SJCRH30 (cell line): ENCODE measurements at regions not wholly inside any gene's neighbourhood (a gene's known extent, or its start where the extent isn't known, plus 50 kb on each side); places are given as distances from the start of the nearest gene placed in this dataset.

Experiments used
- DNase-seq, 2 experiments: peaks; one replicate each; pipeline ENCODE4 v3.0.0-alpha.2; 2015 to 2020
- H3K27ac ChIP-seq: fragments of 250-450 bp; sonication (Bioruptor Pico); 2 replicates; pipeline ENCODE4 v1.5.1; 2020; ENCODE audit warnings: mild to moderate bottlenecking, moderate library complexity
- H3K27me3 ChIP-seq: fragments of 250-450 bp; sonication (Bioruptor Pico); 2 replicates; pipeline ENCODE4 v1.5.1; 2020; ENCODE audit warnings: mild to moderate bottlenecking, moderate library complexity
- H3K36me3 ChIP-seq: fragments of 250-450 bp; sonication (Bioruptor Pico); 2 replicates; pipeline ENCODE4 v1.5.1; 2020; ENCODE audit warnings: mild to moderate bottlenecking, moderate library complexity
- H3K4me1 ChIP-seq: fragments of 250-450 bp; sonication (Bioruptor Pico); 2 replicates; pipeline ENCODE4 v1.5.1; 2020; ENCODE audit warnings: mild to moderate bottlenecking, moderate library complexity
- H3K4me3 ChIP-seq: fragments of 250-450 bp; sonication (Bioruptor Pico); 2 replicates; pipeline ENCODE4 v1.5.1; 2020; ENCODE audit warnings: mild to moderate bottlenecking, moderate library complexity
- H3K9me3 ChIP-seq: fragments of 250-450 bp; sonication (Bioruptor Pico); replicated peaks from 2 replicates; pipeline ENCODE4 v1.5.1; 2020; ENCODE audit warnings: mild to moderate bottlenecking, moderate library complexity

- H3K27ac ChIP-seq, result peak overlapping the region; percentile 72
- H3K27me3 ChIP-seq, result no peaks in the 10 kb centered on the region
- H3K36me3 ChIP-seq, result no peaks in the 10 kb centered on the region
- no peak overlapping the region for H3K4me3 ChIP-seq
- peaks cover 21% of the 10 kb centered on the region for H3K4me1 ChIP-seq
- DNase-seq, result peak; percentile 49 to 59
- no peaks in the 10 kb centered on the region for H3K9me3 ChIP-seq
Observed at GRCh38 chr14:34232790-34233189, 229.2 kb downstream of the SPTSSA start.

GRCh38 chr14:34231626-34232025, 230.4 kb downstream of the SPTSSA start:
- DNase-seq, result no peak
- H3K4me3 ChIP-seq, result no peak overlapping the region
- H3K27ac ChIP-seq, result no peak overlapping the region
- H3K4me1 ChIP-seq, result peaks cover 10% of the 10 kb centered on the region
- H3K36me3 ChIP-seq, result no peaks in the 10 kb centered on the region
- no peaks in the 10 kb centered on the region for H3K27me3 ChIP-seq
- H3K9me3 ChIP-seq, result no peaks in the 10 kb centered on the region

DNA sequence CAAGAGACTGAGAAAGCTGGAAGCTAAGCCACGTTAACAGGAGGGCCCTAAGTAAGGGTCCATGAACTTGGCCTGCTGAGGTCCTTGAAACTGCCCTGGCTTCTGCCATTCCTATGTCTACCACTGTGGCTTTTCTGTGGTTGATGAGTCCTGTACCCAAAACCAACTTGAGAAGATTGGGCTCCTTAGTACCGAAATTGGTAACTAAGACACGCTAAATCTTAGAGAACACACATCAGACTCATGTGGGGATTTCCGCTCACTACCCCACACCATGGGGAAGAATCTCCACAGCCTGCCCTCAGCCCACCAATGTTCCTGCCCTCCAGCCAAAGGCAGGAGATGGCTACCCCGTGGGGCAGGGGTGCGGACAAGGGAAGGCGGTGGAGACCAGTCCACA, 232.9 kb downstream of the SPTSSA start:
- H3K36me3 ChIP-seq, result no peaks in the 10 kb centered on the region
- no peak overlapping the region for H3K4me3 ChIP-seq
- H3K27ac ChIP-seq, result no peak overlapping the region
- H3K4me1 ChIP-seq, result peaks cover 13% of the 10 kb centered on the region
- no peak for DNase-seq
- H3K27me3 ChIP-seq, result no peaks in the 10 kb centered on the region
- no peaks in the 10 kb centered on the region for H3K9me3 ChIP-seq

GRCh38 chr14:34228650-34228976, 233.4 kb downstream of the SPTSSA start:
- no peak for DNase-seq
- peaks cover 16% of the 10 kb centered on the region for H3K4me1 ChIP-seq
- H3K9me3 ChIP-seq, result no peaks in the 10 kb centered on the region
- H3K36me3 ChIP-seq, result no peaks in the 10 kb centered on the region
- no peaks in the 10 kb centered on the region for H3K27me3 ChIP-seq
- no peak overlapping the region for H3K27ac ChIP-seq
- H3K4me3 ChIP-seq, result no peak overlapping the region

DNA sequence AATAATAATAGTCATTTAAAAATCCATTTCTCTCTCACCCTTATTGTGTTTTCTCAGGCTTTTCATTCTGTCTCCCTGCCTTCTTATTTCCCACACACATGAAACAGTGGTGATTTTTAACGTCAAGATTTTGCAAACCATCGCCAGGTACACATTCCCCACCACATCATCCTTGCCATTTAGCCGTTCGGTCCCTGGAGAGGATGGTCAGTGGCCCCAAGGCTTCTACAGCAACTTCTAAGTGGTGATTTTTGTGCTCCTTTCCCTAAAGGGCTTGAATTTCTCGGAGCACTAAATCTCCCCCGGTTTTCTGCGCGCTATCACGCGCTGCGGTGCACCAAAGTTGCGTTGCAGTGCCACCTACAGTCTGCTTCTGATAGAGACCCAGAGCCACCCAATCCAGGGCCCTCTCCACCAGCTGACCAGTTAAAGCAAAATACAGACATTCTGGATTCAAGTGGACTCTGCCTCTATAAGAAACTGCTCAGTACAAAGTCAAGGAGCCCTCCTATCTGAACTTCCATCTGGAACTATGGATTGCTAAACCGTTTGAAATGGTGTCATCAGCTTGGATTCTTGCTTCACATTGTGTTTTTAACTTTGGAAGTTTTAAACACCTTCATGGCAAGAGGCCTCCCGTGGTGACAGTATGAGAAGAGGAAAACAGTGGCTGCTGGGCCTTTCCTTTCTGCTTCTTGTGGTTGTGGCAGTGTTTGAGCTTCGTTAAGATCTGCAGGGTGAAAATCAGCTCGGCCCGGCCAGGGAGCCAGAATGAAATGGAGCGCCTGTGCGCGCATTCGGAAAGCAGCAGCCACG, 234.0 kb downstream of the SPTSSA start:
- Histone ChIP-seq H3K27me3 (no peaks in the 10 kb centered on the region), H3K27ac (no peak overlapping the region), H3K9me3 (no peaks in the 10 kb centered on the region), H3K4me1 (peaks cover 16% of the 10 kb centered on the region), H3K4me3 (0 out of 2 replicates have a peak overlapping the region, but pooled peaks have one; percentile 6), H3K36me3 (no peaks in the 10 kb centered on the region)
- peak; percentile 62 to 86 for DNase-seq

GRCh38 chr14:34224221-34224620, 237.8 kb downstream of the SPTSSA start:
- no peaks in the 10 kb centered on the region for H3K36me3 ChIP-seq
- H3K4me3 ChIP-seq, result no peak overlapping the region
- DNase-seq, result peak in 1 of 2 experiments; percentile 11
- H3K27ac ChIP-seq, result no peak overlapping the region
- H3K9me3 ChIP-seq, result no peaks in the 10 kb centered on the region
- H3K4me1 ChIP-seq, result peaks cover 25% of the 10 kb centered on the region
- no peaks in the 10 kb centered on the region for H3K27me3 ChIP-seq

GRCh38 chr14:34223373-34224148, 238.5 kb downstream of the SPTSSA start:
- H3K27ac ChIP-seq, result no peak overlapping the region; the same call in 1 of the 2 replicates

DNA sequence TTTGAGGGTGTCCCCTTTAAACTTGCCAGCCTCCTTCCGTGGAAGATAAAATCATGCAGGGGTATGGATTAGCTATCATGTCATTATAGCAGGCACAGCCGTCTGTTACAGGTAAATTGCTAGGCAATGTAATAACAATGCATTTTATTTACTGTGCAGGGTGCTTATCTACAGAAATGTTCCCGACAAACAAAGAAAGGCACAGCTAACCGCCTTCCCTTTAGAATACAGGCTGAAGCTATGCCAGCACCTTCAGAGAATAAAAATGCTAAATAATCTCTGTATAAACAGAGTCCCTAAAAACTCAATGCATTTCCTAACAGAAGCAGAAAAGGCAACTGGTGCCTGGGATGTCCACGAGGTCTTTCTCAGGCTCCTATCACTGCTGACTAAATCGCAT, 239.2 kb downstream of the SPTSSA start:
- no peaks in the 10 kb centered on the region for H3K9me3 ChIP-seq
- DNase-seq, result no peak
- H3K4me1 ChIP-seq, result peaks cover 25% of the 10 kb centered on the region

More at GRCh38 chr14:34223373-34224148, 238.5 kb downstream of the SPTSSA start:
- peak in 1 of 2 experiments; percentile 19 for DNase-seq
- Histone ChIP-seq H3K4me3 (no peak overlapping the region), H3K9me3 (no peaks in the 10 kb centered on the region), H3K4me1 (peaks cover 25% of the 10 kb centered on the region), H3K36me3 (no peaks in the 10 kb centered on the region), H3K27me3 (no peaks in the 10 kb centered on the region)

GRCh38 chr14:34222122-34222521, 239.9 kb downstream of the SPTSSA start:
- no peak for DNase-seq
- Histone ChIP-seq H3K27ac (no peak overlapping the region), H3K9me3 (no peaks in the 10 kb centered on the region; the same call in 1 of the 2 replicates), H3K4me1 (peaks cover 25% of the 10 kb centered on the region), H3K36me3 (no peaks in the 10 kb centered on the region), H3K27me3 (no peaks in the 10 kb centered on the region), H3K4me3 (no peak overlapping the region)

More for the DNA sequence above, 239.2 kb downstream of the SPTSSA start:
- H3K4me3 ChIP-seq, result no peak overlapping the region
- no peaks in the 10 kb centered on the region for H3K27me3 ChIP-seq
- H3K36me3 ChIP-seq, result no peaks in the 10 kb centered on the region
- H3K27ac ChIP-seq, result no peak overlapping the region; the same call in 1 of the 2 replicates

DNA sequence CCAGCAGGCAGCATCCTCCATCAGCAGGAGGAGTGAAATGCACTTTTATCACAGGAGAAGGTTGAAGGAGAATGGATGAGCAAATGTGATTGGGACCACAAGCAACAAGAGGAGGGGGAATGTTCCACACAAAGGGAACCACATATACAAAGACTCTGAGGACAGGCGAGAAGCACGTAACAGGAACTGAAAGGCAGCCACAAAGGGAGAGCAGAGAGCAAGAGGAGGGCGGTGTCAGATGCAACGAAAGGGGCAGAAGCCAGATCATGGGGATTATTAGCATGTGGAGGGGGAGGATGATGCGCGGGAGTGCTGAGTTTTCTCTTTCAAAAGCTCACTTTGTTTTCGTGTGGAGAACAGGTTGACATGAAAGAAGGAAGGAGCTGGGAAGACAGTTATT, 241.1 kb downstream of the SPTSSA start:
- H3K36me3 ChIP-seq, result no peaks in the 10 kb centered on the region
- H3K4me1 ChIP-seq, result peaks cover 25% of the 10 kb centered on the region
- H3K4me3 ChIP-seq, result no peak overlapping the region
- no peaks in the 10 kb centered on the region; the same call in 1 of the 2 replicates for H3K9me3 ChIP-seq
- H3K27ac ChIP-seq, result peak overlapping the region; percentile 2; the same call in 1 of the 2 replicates
- no peaks in the 10 kb centered on the region for H3K27me3 ChIP-seq
- DNase-seq, result peak; percentile 30 to 59

- Histone ChIP-seq H3K4me1 (peaks cover 25% of the 10 kb centered on the region), H3K9me3 (no peaks in the 10 kb centered on the region; the same call in 1 of the 2 replicates), H3K36me3 (no peaks in the 10 kb centered on the region), H3K4me3 (no peak overlapping the region), H3K27me3 (no peaks in the 10 kb centered on the region), H3K27ac (no peak overlapping the region)
- DNase-seq, result no peak
Observed at GRCh38 chr14:34220378-34220706, 241.7 kb downstream of the SPTSSA start.

GRCh38 chr14:34219661-34220377, 242.2 kb downstream of the SPTSSA start:
- H3K27ac ChIP-seq, result no peak overlapping the region
- H3K9me3 ChIP-seq, result no peaks in the 10 kb centered on the region; the same call in 1 of the 2 replicates
- no peak for DNase-seq
- H3K36me3 ChIP-seq, result no peaks in the 10 kb centered on the region
- H3K27me3 ChIP-seq, result no peaks in the 10 kb centered on the region
- no peak overlapping the region for H3K4me3 ChIP-seq
- peaks cover 25% of the 10 kb centered on the region for H3K4me1 ChIP-seq

GRCh38 chr14:34218881-34219280, 243.2 kb downstream of the SPTSSA start:
- Histone ChIP-seq H3K36me3 (no peaks in the 10 kb centered on the region), H3K9me3 (no peaks in the 10 kb centered on the region; the same call in 1 of the 2 replicates), H3K27ac (no peak overlapping the region), H3K4me3 (no peak overlapping the region), H3K27me3 (no peaks in the 10 kb centered on the region), H3K4me1 (peaks cover 19% of the 10 kb centered on the region)
- no peak for DNase-seq

GRCh38 chr14:34214961-34215360, 247.1 kb downstream of the SPTSSA start:
- no peak for DNase-seq
- Histone ChIP-seq H3K27me3 (no peaks in the 10 kb centered on the region), H3K4me3 (no peak overlapping the region), H3K4me1 (no peaks in the 10 kb centered on the region), H3K9me3 (no peaks in the 10 kb centered on the region; the same call in 1 of the 2 replicates), H3K36me3 (no peaks in the 10 kb centered on the region), H3K27ac (no peak overlapping the region)

DNA sequence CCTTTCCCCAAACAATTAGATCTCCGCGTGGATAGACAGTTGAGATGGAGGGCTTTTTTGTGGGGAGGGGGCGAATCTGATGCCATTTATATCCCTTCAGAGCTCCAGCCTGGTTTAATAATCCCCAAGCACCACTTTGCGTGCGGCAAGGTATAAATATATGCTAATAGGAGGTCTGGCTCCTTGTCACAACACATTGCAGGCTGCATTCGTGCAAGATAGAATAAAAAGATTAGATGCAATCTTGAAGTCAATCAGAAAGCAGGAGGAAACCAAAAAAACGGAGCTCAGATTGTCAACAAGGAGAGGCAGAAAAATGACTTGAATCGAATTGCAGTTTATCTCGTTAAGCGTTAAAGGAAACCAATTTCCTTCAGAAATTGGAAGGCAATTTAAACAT, 248.7 kb downstream of the SPTSSA start:
- H3K27ac ChIP-seq, result no peak overlapping the region

More for the DNA sequence above, 248.7 kb downstream of the SPTSSA start:
- no peaks in the 10 kb centered on the region for H3K27me3 ChIP-seq
- DNase-seq, result no peak
- no peaks in the 10 kb centered on the region; the same call in 1 of the 2 replicates for H3K9me3 ChIP-seq
- H3K4me3 ChIP-seq, result no peak overlapping the region
- no peaks in the 10 kb centered on the region for H3K4me1 ChIP-seq
- no peaks in the 10 kb centered on the region for H3K36me3 ChIP-seq
